ENCODE measurements at regions not wholly inside any gene's neighbourhood (a gene's known extent, or its start where the extent isn't known, plus 50 kb on each side); places are given as distances from the start of the nearest gene placed in this dataset.

DNA sequence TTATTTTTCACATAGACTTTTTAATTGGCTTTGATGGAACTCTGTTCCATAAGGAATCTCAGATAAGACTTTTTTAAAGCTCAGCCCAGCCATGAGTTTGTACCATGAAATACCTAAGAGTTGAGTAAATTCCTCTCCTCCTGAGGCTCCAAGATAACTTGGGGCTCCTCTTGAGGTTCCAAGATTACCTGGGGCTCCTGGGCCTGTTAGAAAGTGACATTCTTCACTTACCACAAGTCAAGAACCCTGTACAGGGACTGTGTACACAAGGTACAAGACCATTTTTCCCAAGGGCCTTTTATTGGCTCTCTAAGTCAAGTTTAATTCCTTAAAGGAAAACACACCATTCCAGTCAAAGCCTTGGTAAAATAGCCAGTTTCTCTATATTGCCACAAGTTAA lies 111.3 kb upstream of the PRR20G start:
- TF ChIP-seq CTCF (IDR thresholded peaks at IDR 0.05): no peak
- no peak for TF ChIP-seq POLR2A (IDR thresholded peaks at IDR 0.05)
- TF ChIP-seq EP300 (IDR thresholded peaks at IDR 0.05): no peak

All from ovary (tissue), 3 donors.